HG03175 (cell line): ENCODE measurements at regions not wholly inside any gene's neighbourhood (a gene's known extent, or its start where the extent isn't known, plus 50 kb on each side); places are given as distances from the start of the nearest gene placed in this dataset.

Source experiments
- ATAC-seq: cut with Tn5 transposase; IDR thresholded peaks from one replicate; pipeline ENCODE4 v1.9.1; 2021; ENCODE audit warnings: mild to moderate bottlenecking, moderate library complexity; ENCODE audit not compliant: unreplicated experiment

GRCh38 chr20:17012546-17013226, 214.2 kb upstream of the PCSK2 start:
- no peak for ATAC-seq

- ATAC-seq: no peak
Measured at GRCh38 chr20:17014217-17014616, 212.6 kb upstream of the PCSK2 start.

GRCh38 chr20:17014756-17015366, 212.0 kb upstream of the PCSK2 start:
- ATAC-seq: no peak

- ATAC-seq: no peak
Measured at GRCh38 chr20:17017232-17017631, 209.6 kb upstream of the PCSK2 start.

GRCh38 chr20:17021481-17021880, 205.4 kb upstream of the PCSK2 start:
- ATAC-seq: no peak

GRCh38 chr20:17023036-17023435, 203.8 kb upstream of the PCSK2 start:
- no peak for ATAC-seq

- ATAC-seq: no peak
Measured at GRCh38 chr20:17023806-17024205, 203.0 kb upstream of the PCSK2 start.

GRCh38 chr20:17024513-17025119, 202.2 kb upstream of the PCSK2 start:
- no peak for ATAC-seq

GRCh38 chr20:17026346-17026745, 200.5 kb upstream of the PCSK2 start:
- no peak for ATAC-seq

- ATAC-seq: no peak
Measured at GRCh38 chr20:17029698-17030097, 197.1 kb upstream of the PCSK2 start.

- no peak for ATAC-seq
Measured at GRCh38 chr20:17036541-17036940, 190.3 kb upstream of the PCSK2 start.

GRCh38 chr20:17042122-17042521, 184.7 kb upstream of the PCSK2 start:
- no peak for ATAC-seq

GRCh38 chr20:17043323-17043722, 183.5 kb upstream of the PCSK2 start:
- no peak for ATAC-seq

- ATAC-seq: no peak
Measured at GRCh38 chr20:17044891-17045290, 181.9 kb upstream of the PCSK2 start.

- no peak for ATAC-seq
Measured at GRCh38 chr20:17059465-17059864, 167.4 kb upstream of the PCSK2 start.

GRCh38 chr20:17061715-17062114, 165.1 kb upstream of the PCSK2 start:
- no peak for ATAC-seq

GRCh38 chr20:17062712-17063111, 164.1 kb upstream of the PCSK2 start:
- ATAC-seq: no peak

GRCh38 chr20:17066902-17067301, 159.9 kb upstream of the PCSK2 start:
- no peak for ATAC-seq

GRCh38 chr20:17068084-17068711, 158.6 kb upstream of the PCSK2 start:
- ATAC-seq: no peak

GRCh38 chr20:17077030-17077429, 149.8 kb upstream of the PCSK2 start:
- no peak for ATAC-seq

GRCh38 chr20:17083738-17084137, 143.1 kb upstream of the PCSK2 start:
- no peak for ATAC-seq

- no peak for ATAC-seq
Measured at GRCh38 chr20:17084909-17085308, 141.9 kb upstream of the PCSK2 start.
